GM10266 (cell line): ENCODE measurements at regions not wholly inside any gene's neighbourhood (a gene's known extent, or its start where the extent isn't known, plus 50 kb on each side); places are given as distances from the start of the nearest gene placed in this dataset.

Experiments used
- DNase-seq: peaks from one replicate; pipeline ENCODE4 v3.0.0; 2012; ENCODE audit errors: extremely low spot score
- TF ChIP-seq, protein P1 (sequence below): IDR thresholded peaks from 2 replicates; pipeline ENCODE4 v1.5.1; 2012; ENCODE audit warnings: mild to moderate bottlenecking, low read depth; ENCODE audit not compliant: control insufficient read depth, insufficient read depth; ENCODE audit errors: missing control alignments

DNA sequence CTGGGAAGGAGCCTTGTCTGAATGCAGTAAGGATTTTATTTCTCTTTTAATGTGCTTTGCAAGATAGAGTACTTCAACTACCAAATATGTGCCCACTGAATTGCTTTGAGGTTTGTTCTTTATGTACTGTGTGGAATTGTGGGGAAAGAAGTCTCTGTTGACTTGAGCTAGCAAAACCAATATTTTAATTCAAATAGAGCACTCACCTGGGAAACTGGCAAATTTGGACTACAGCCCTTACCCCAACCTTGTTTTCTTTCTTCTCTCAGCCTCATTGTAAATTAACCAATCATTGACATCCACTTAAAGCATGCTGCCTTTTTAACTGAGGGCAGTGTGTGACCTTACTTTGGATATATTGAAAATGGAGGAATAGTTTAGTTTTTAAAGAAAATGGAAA, 409.0 kb downstream of the SPATA31D1 start:
- TF ChIP-seq, protein P1, sequence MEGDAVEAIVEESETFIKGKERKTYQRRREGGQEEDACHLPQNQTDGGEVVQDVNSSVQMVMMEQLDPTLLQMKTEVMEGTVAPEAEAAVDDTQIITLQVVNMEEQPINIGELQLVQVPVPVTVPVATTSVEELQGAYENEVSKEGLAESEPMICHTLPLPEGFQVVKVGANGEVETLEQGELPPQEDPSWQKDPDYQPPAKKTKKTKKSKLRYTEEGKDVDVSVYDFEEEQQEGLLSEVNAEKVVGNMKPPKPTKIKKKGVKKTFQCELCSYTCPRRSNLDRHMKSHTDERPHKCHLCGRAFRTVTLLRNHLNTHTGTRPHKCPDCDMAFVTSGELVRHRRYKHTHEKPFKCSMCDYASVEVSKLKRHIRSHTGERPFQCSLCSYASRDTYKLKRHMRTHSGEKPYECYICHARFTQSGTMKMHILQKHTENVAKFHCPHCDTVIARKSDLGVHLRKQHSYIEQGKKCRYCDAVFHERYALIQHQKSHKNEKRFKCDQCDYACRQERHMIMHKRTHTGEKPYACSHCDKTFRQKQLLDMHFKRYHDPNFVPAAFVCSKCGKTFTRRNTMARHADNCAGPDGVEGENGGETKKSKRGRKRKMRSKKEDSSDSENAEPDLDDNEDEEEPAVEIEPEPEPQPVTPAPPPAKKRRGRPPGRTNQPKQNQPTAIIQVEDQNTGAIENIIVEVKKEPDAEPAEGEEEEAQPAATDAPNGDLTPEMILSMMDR, result no peak
- DNase-seq, result no peak

DNA sequence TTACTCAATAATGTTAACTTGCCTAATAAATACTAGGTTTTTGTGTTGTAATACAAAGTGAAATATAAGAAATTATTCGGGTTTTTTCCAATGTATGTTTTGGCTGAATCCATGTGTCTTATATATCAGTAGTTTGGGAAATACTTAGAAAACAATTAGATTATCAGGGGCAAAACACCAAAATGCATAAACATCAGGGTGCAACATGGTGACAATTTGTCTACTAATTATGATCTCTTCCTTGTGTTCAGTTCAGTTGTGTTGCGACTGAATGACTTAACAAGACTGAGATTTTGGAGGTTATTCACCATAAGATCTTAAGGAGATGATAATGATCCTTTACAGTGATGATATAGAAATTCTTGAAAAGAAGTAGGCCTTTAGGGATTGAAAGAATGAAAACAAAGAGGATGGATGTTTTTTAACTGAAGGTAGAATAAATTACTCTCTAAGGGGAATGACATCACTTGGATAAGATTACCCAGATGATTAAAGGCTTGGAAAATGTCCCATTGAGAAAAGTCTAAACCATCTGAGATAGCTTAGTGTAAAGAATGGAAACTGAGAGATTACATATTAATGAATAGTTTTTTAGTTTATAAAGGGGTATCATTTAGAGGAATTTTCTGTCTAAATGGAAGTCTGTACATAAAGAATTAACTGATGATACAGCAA, 415.8 kb downstream of the SPATA31D1 start:
- TF ChIP-seq, protein P1, result no peak
- DNase-seq, result no peak

DNA sequence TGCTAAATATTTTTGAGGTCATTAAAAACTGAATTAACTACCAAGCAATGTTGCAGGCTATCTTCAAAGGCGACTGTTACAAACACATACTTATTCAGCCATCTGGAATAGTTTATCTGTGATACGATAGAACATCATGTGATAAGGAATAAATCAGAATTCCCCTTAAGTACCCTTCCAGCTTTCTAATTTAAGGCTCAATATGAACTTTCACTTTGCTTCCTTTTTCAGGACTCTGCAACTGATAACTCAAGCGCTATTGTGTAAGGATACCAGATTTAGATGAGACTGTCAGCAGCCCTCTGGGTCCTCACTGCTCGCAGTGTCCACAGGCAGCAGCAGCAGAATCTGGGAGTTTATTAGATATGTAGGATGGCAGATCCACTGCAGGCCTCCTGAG, 416.3 kb downstream of the SPATA31D1 start:
- TF ChIP-seq, protein P1, result no peak
- no peak for DNase-seq

DNA sequence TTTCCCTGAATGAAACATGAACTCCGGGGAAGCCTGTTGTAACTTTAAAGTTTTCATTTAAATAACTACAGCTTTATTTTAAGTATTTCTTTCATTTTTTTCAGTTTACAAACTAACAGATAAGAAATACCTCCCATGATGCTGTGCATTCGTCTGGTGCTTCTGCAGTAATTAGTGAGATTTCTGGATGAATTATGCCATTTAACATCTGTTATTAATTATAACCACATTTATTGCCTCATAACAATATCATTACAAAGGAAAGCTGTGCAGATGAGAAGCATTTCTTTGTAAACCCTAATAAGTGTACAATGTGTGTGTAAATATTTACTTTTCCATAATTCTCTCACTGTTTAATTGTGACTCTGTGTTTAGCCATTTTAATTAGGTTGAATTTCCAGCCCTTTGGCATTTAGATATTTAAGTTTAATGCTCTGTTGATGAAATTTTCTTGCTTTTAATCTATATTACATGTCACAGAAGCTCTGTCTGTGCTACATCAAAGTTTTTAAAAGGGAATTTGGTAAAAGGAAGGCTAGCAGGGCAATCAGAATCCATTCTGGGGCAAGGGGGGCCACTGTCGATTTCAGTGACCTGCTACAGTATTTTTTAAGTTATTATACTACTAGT, 418.0 kb downstream of the SPATA31D1 start:
- DNase-seq, result no peak
- TF ChIP-seq, protein P1, result no peak

DNA sequence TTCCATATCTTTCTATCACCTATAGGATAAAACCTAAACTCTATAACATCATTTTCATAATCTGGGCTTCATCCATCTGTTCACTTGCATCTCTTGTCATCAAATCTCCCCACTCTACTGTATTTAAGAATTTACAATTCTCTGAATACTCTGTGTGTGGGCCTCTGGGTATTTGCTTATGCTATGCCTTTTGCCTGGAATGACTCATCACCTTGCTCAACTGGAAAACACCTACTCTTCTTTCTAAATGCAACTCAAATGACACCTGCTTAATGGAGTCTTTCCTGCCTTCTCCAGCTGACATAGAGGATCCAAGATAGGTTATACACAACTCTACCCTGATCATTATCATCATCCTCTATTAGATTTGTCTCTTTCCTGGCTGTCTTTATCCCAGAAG, 421.7 kb downstream of the SPATA31D1 start:
- DNase-seq, result no peak
- TF ChIP-seq, protein P1, result no peak

DNA sequence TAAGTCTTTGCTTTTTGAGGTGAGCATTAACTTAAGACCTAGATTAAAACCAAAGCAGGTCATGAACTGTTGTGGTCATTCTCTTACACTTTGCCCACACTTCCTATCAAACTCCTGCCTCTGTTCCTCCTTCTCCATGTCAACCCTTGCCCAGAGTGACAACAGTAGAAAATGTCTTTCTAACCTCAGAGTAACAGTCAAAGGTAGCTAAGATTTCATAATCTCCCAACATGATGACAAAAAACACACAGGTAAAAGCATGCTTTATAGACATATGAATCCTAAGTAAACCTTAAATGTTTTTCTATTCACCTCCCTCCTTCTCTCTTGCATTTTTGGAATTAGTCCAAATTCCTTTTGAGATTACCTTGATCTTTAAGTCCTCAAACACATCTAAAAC, 422.3 kb downstream of the SPATA31D1 start:
- TF ChIP-seq, protein P1, result no peak

DNA sequence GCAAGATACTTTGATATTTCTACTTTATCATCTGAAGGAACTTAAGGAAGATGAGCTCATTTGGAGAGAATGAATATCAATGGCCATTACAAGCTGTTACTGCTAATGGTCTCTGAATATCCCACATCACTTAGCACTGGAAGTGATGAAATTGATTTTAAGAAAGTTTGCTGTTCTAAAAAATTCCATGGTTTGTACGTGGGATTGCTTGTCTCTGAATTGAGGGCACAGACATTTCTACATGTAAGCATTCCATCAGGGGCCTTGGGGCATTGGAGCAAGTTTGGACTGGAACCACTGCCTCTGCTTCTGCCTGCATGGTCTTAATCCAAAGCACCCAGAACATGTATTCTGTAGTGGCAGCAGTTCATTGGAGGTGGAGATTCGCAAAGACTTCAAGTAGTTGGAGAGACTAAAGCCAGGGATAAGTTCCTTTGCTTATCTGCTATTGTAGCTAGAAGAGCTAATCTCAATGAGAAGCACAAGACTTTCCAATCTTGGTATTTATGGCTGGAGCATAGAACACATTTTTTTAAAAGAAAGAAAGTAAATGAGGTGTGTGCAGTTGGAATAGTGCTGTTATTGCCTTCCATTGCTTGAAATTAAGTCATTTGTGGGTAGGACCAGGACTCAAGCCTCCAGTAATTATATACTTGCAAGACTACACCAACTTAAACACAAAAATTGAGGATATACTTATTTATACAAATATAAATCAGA, 424.2 kb downstream of the SPATA31D1 start:
- no peak for DNase-seq
- TF ChIP-seq, protein P1, result no peak

More for the DNA sequence above, 422.3 kb downstream of the SPATA31D1 start:
- no peak for DNase-seq
